ENCODE measurements at regions not wholly inside any gene's neighbourhood (a gene's known extent, or its start where the extent isn't known, plus 50 kb on each side); places are given as distances from the start of the nearest gene placed in this dataset.

DNA sequence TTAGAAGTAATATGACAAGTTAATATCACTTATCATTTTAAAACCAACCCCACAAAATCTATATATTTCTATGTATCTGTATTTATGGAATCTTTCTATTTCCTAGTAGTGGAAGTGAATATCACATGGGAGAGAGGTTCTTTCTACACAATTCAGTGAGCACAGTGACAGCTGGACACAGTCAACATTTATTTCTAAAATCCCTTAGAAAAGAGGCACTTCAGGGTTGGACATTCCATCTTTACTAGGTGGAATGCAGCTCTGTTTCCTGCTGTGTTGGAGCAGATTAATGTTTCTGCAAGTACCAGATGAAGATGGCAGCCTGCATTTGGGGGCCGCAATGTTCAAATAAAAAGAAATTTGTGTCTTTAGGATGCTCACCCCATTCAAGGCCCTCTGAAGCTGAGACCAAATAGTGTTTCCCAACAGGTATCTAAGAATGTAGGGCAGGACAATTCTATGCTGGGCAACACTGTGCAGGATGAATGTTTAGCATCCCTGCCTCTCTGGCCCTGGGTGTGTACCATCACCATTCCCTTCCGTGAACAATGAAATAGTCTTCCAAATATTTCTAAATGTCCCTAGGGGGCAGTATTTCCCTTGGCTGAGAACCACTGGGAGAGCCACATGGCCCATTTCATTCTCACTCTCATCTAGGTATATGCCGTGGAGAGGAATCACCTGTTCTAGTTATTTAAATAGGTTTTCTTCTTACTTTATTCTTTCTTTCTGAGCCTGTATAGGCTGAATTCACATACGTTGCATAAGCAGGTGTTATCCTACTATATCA, 394.8 kb downstream of the PRDM2 start:
- TF ChIP-seq EZH2 (IDR thresholded peaks at IDR 0.05; ENCODE audit: borderline replicate concordance) (no peak), EZH2phosphoT487 (IDR thresholded peaks at IDR 0.05; ENCODE audit: low read depth, severe bottlenecking, unreplicated experiment) (no peak)

Measured in hepatocyte (in vitro differentiated cells).